ENCODE measurements at regions not wholly inside any gene's neighbourhood (a gene's known extent, or its start where the extent isn't known, plus 50 kb on each side); places are given as distances from the start of the nearest gene placed in this dataset.
"Not testable (repeated sequence)": the region's sequence is repeated elsewhere in the genome, so short reads cannot be mapped to it uniquely, and the experiment has no call there.

GRCh38 chr2:167749660-167750059, 497.7 kb downstream of the STK39 start:
- Histone ChIP-seq H3K36me3 (no peaks in the 10 kb centered on the region), H3K27ac (no peak overlapping the region), H3K4me1 (peaks cover 0 to 3% (median 0%) of the 10 kb centered on the region in 4 donors), H3K27me3 (no peaks in the 10 kb centered on the region), H3K4me3 (no peak overlapping the region), H3K9me3 (no peaks in the 10 kb centered on the region)
- WGBS, 2 donors (ENCODE audit: low coverage in 1 of 2): 33 to 34% methylated on average over 1 of the region's 1 CpG
- in situ Hi-C loops (cut with MboI; ENCODE audit: low pct_ligation_motif_present in 1 of 4, low pct_unique_long_range_greater_than_20kb in 1 of 4, low sequenced_read_pairs in 3 of 4): no loop called here
- no peak for TF ChIP-seq POLR2A (IDR thresholded peaks at IDR 0.05)
- TF ChIP-seq EP300 (IDR thresholded peaks at IDR 0.05; ENCODE audit: low read depth): no peak
- TF ChIP-seq POLR2AphosphoS5 (IDR thresholded peaks at IDR 0.05): no peak
- TF ChIP-seq CTCF (IDR thresholded peaks at IDR 0.05): no peak
- intact Hi-C loops (cut with DNase I; ENCODE audit: low total_unique reads): no loop called here
- DNase-seq: no peak

- no peak overlapping the region for H3K27ac ChIP-seq
- in situ Hi-C loops (cut with MboI; ENCODE audit: low pct_ligation_motif_present in 1 of 4, low pct_unique_long_range_greater_than_20kb in 1 of 4, low sequenced_read_pairs in 3 of 4): no loop called here
- H3K27me3 ChIP-seq: no peaks in the 10 kb centered on the region
- no peak for DNase-seq
- intact Hi-C loops (cut with DNase I; ENCODE audit: low total_unique reads): no loop called here
- H3K9me3 ChIP-seq: no peaks in the 10 kb centered on the region
- TF ChIP-seq POLR2A (IDR thresholded peaks at IDR 0.05) (no peak), EP300 (IDR thresholded peaks at IDR 0.05; ENCODE audit: low read depth) (no peak), POLR2AphosphoS5 (IDR thresholded peaks at IDR 0.05) (no peak)
- WGBS, 2 donors (ENCODE audit: low coverage in 1 of 2): 88 to 100% methylated on average over 3 of the region's 3 CpGs
- no peaks in the 10 kb centered on the region for H3K36me3 ChIP-seq
- H3K4me1 ChIP-seq: peaks cover 0 to 3% (median 0%) of the 10 kb centered on the region in 4 donors
- no peak overlapping the region for H3K4me3 ChIP-seq
Measured at GRCh38 chr2:167749016-167749415, 498.4 kb downstream of the STK39 start.

- H3K4me3 ChIP-seq: no peak overlapping the region
- H3K4me1 ChIP-seq: peaks cover 0 to 3% (median 0%) of the 10 kb centered on the region in 4 donors
- WGBS, 2 donors (ENCODE audit: low coverage in 1 of 2): 83 to 93% methylated on average over 1 of the region's 1 CpG
- H3K36me3 ChIP-seq: no peaks in the 10 kb centered on the region
- intact Hi-C loops (cut with DNase I; ENCODE audit: low total_unique reads) (no loop called here), in situ Hi-C loops (cut with MboI; ENCODE audit: low pct_ligation_motif_present in 1 of 4, low pct_unique_long_range_greater_than_20kb in 1 of 4, low sequenced_read_pairs in 3 of 4) (no loop called here)
- DNase-seq: no peak
- H3K9me3 ChIP-seq: no peaks in the 10 kb centered on the region
- no peak overlapping the region for H3K27ac ChIP-seq
- TF ChIP-seq EP300 (IDR thresholded peaks at IDR 0.05; ENCODE audit: low read depth) (no peak), POLR2A (IDR thresholded peaks at IDR 0.05) (no peak), CTCF (IDR thresholded peaks at IDR 0.05) (no peak), POLR2AphosphoS5 (IDR thresholded peaks at IDR 0.05) (no peak)
- H3K27me3 ChIP-seq: no peaks in the 10 kb centered on the region
Measured at GRCh38 chr2:167748536-167748935, 498.9 kb downstream of the STK39 start.

- in situ Hi-C loops (cut with MboI; ENCODE audit: low pct_ligation_motif_present in 1 of 4, low pct_unique_long_range_greater_than_20kb in 1 of 4, low sequenced_read_pairs in 3 of 4) (no loop called here), intact Hi-C loops (cut with DNase I; ENCODE audit: low total_unique reads) (no loop called here)
- TF ChIP-seq EP300 (IDR thresholded peaks at IDR 0.05; ENCODE audit: low read depth) (no peak), POLR2AphosphoS5 (IDR thresholded peaks at IDR 0.05) (no peak), CTCF (IDR thresholded peaks at IDR 0.05) (no peak), POLR2A (IDR thresholded peaks at IDR 0.05) (no peak)
- WGBS, 2 donors (ENCODE audit: low coverage in 1 of 2): 57 to 66% methylated on average over 2 of the region's 2 CpGs
- Histone ChIP-seq H3K4me3 (no peak overlapping the region), H3K4me1 (peaks cover 0 to 3% (median 0%) of the 10 kb centered on the region in 4 donors), H3K36me3 (no peaks in the 10 kb centered on the region), H3K27ac (no peak overlapping the region), H3K9me3 (no peaks in the 10 kb centered on the region), H3K27me3 (no peaks in the 10 kb centered on the region)
- DNase-seq: no peak
Measured at GRCh38 chr2:167745667-167746066, 501.7 kb downstream of the STK39 start.

- H3K9me3 ChIP-seq; H3K27ac ChIP-seq; DNase-seq; in situ Hi-C loops (cut with MboI; ENCODE audit: low pct_ligation_motif_present in 1 of 4, low pct_unique_long_range_greater_than_20kb in 1 of 4, low sequenced_read_pairs in 3 of 4); H3K4me1 ChIP-seq; intact Hi-C loops (cut with DNase I; ENCODE audit: low total_unique reads); H3K4me3 ChIP-seq; H3K36me3 ChIP-seq; H3K27me3 ChIP-seq: not testable (repeated sequence)
- WGBS, 2 donors (ENCODE audit: low coverage in 1 of 2): 77 to 83% methylated on average over 1 of the region's 1 CpG
Measured at GRCh38 chr2:167739921-167740320, 507.5 kb downstream of the STK39 start.

Data from transverse colon (tissue), 4 donors.